Pancreas (tissue), 10 donors: ENCODE measurements at regions not wholly inside any gene's neighbourhood (a gene's known extent, or its start where the extent isn't known, plus 50 kb on each side); places are given as distances from the start of the nearest gene placed in this dataset.
"Not testable (repeated sequence)": the region's sequence is repeated elsewhere in the genome, so short reads cannot be mapped to it uniquely, and the experiment has no call there.

Source experiments
- ATAC-seq, 4 donors: fragments of 200-7000 bp; cut with Tn5 transposase; one replicate each; pipeline versions ENCODE4 v1.8.0 to v1.9.1; 2020; ENCODE audit warnings: mild to moderate bottlenecking in 4 of 4, moderate library complexity in 4 of 4
- DNase-seq, 6 donors: peaks; one replicate each; pipeline ENCODE4 v3.0.0-alpha.2; 2020
- FAIRE-seq: peaks from 2 replicates; lab custom pipeline; 2012; peaks lifted over from hg19 to GRCh38; lab: Jason Lieb, UNC
- H3K27ac ChIP-seq, 4 donors: fragments of 200-600 bp; sonication (generic); 1 replicate in 3 of 4; 2 replicates in 1 of 4; pipeline versions ENCODE4 v1.5.0 to v1.8.0; 2020
- H3K27me3 ChIP-seq, 4 donors: fragments of 200-600 bp; one replicate each; pipeline ENCODE4 v1.8.0; 2021
- H3K36me3 ChIP-seq, 3 donors: fragments of 200-600 bp; sonication (generic) in 1 of 3; one replicate each; pipeline versions ENCODE4 v1.5.0 to v1.8.0; 2020 to 2021
- H3K4me1 ChIP-seq, 3 donors: fragments of 200-600 bp; one replicate each; pipeline ENCODE4 v1.8.0; 2021
- H3K4me3 ChIP-seq, 4 donors: fragments of 200-600 bp; sonication (generic) in 2 of 4; one replicate each; pipeline versions ENCODE4 v1.5.0 to v1.8.0; 2020 to 2021
- H3K9me3 ChIP-seq, 4 donors: fragments of 200-600 bp; one replicate each; pipeline ENCODE4 v1.8.0; 2021
- CTCF ChIP-seq, 4 donors: fragments of 200-600 bp; sonication (generic) in 3 of 4; IDR thresholded peaks; one replicate each; pipeline versions ENCODE4 v1.5.0 to v1.8.0; 2021; ENCODE audit warnings: antibody characterized with exemption in 4 of 4
- WGBS, 2 donors: extraction: QIAGEN DNeasy Blood & Tissue Kit; methylation state at CpG; one replicate each; pipeline ENCODE4 v1.1.7; 2013; 5-methylcytosine and 5-hydroxymethylcytosine counted together
- intact Hi-C, 3 donors: fragments of 100-400 bp; cut with DNase I; formaldehyde crosslinking; loops; one replicate each; pipeline versions ENCODE4 v1.11.1 to v1.14.2; 2022
- donor health status: healthy with polysubstance abuse.
- donor health status: DM: no; HTN: no; CAD: no; lungs with moderate emphysema.
- donor health status: DM: no; HTN: no; CAD: no.
- donor health status: control.
- donor health status: control.
- donor health status: Bipolar disorder and iron deficiency.
- donor health status: DM: yes; HTN: yes; CAD: no.
- donor health status: DM: no; HTN: no; CAD: no.
- donor health status: DM: no; HTN: no; CAD: no.
- donor health status: DM: yes; HTN: yes; CAD: no.

- WGBS, 2 donors: 81 to 83% methylated on average over 1 of the region's 1 CpG
- ATAC-seq: peak in 2 of 4 donors; percentile 63 to 68
- intact Hi-C loops: no loop called here
These were observed 73.7 kb upstream of the NDST4 start for GRCh38 chr4:115187136-115187535.

GRCh38 chr4:115179438-115180062, 66.1 kb upstream of the NDST4 start:
- DNase-seq: peak in 3 of 6 donors; percentile 19 to 64 (median 54)
- H3K27ac ChIP-seq, intact Hi-C loops, H3K27me3 ChIP-seq, H3K4me3 ChIP-seq, ATAC-seq, H3K36me3 ChIP-seq, H3K9me3 ChIP-seq, H3K4me1 ChIP-seq, FAIRE-seq: not testable (repeated sequence)
- WGBS, 2 donors: 94 to 97% methylated on average over 35 to 41 of the region's 41 CpGs

More at GRCh38 chr4:115187136-115187535, 73.7 kb upstream of the NDST4 start:
- Histone ChIP-seq H3K9me3 (no peaks in the 10 kb centered on the region), H3K36me3 (no peaks in the 10 kb centered on the region), H3K27me3 (no peaks in the 10 kb centered on the region), H3K4me3 (no peak overlapping the region), H3K4me1 (no peaks in the 10 kb centered on the region), H3K27ac (no peak overlapping the region)
- DNase-seq (no peak), FAIRE-seq (no peak)
- no peak for TF ChIP-seq CTCF (IDR thresholded peaks at IDR 0.05)

- H3K27ac ChIP-seq, FAIRE-seq, ATAC-seq, intact Hi-C loops, H3K4me3 ChIP-seq, DNase-seq, H3K36me3 ChIP-seq, H3K27me3 ChIP-seq, H3K9me3 ChIP-seq, H3K4me1 ChIP-seq: not testable (repeated sequence)
- WGBS, 2 donors: 82 to 88% methylated on average over 15 of the region's 15 CpGs
These were observed 65.3 kb upstream of the NDST4 start for GRCh38 chr4:115178687-115179086.

GRCh38 chr4:115171220-115171619, 57.8 kb upstream of the NDST4 start:
- no peak for DNase-seq
- no peak for FAIRE-seq

GRCh38 chr4:115165503-115165902, 52.1 kb upstream of the NDST4 start:
- FAIRE-seq: no peak
- Histone ChIP-seq H3K9me3 (no peaks in the 10 kb centered on the region), H3K36me3 (no peaks in the 10 kb centered on the region), H3K4me1 (no peaks in the 10 kb centered on the region), H3K4me3 (no peak overlapping the region), H3K27me3 (no peaks in the 10 kb centered on the region), H3K27ac (no peak overlapping the region)
- TF ChIP-seq CTCF (IDR thresholded peaks at IDR 0.05): no peak
- intact Hi-C loops: no loop called here
- DNase-seq: no peak
- ATAC-seq: no peak

More at GRCh38 chr4:115171220-115171619, 57.8 kb upstream of the NDST4 start:
- Histone ChIP-seq H3K27me3 (no peaks in the 10 kb centered on the region), H3K27ac (no peak overlapping the region), H3K4me3 (no peak overlapping the region), H3K9me3 (no peaks in the 10 kb centered on the region), H3K4me1 (no peaks in the 10 kb centered on the region), H3K36me3 (no peaks in the 10 kb centered on the region)
- TF ChIP-seq CTCF (IDR thresholded peaks at IDR 0.05): no peak
- 80 to 92% methylated on average over 1 of the region's 1 CpG for WGBS, 2 donors
- ATAC-seq: no peak
- intact Hi-C loops: no loop called here
